Inflammatory macrophage treated with lipopolysaccharide for 4 hours (primary cell): ENCODE measurements at regions not wholly inside any gene's neighbourhood (a gene's known extent, or its start where the extent isn't known, plus 50 kb on each side); places are given as distances from the start of the nearest gene placed in this dataset.
"Not testable (repeated sequence)": the region's sequence is repeated elsewhere in the genome, so short reads cannot be mapped to it uniquely, and the experiment has no call there.

ENCODE experiments used
- DNase-seq: peaks from one replicate; pipeline ENCODE4 v3.0.0-alpha.2; 2020

DNA sequence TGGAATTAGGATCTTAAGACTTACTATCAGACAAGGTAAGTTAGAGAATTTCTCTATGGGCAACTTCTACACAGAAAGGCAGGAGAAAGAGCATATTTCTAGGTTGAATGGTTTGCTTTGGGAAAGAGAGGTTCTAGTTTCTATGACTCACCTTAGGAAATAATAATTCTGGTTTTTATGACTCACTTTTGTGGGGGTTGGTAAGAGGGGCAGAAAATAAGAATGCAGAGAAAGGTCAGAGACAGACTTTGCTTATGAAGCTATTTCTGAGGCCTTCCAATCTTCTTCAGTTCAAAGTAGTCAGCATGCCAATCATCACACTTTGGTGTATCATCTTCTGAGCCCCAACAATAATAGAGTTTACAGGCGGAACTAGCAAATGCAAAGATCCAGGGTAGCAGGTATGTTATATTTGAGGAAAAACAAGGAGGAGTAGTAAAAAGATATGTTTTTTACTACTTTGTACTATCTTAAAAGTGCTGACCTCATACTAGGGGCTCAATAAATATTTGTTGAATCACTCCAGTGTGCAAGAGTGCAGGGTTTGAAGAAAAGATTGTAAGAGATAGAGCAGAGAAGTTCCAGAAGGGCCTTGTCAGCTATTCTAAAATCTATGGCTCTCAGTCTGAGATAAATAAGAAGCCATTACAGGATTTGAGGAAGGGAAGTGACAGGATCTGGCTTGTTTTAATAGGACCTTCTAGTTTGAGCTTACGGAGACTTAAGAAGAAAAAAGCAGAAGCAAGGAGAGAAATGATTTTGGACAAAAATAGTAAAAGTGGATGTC, 56.7 kb upstream of the LRFN5 start:
- no peak for DNase-seq

DNA sequence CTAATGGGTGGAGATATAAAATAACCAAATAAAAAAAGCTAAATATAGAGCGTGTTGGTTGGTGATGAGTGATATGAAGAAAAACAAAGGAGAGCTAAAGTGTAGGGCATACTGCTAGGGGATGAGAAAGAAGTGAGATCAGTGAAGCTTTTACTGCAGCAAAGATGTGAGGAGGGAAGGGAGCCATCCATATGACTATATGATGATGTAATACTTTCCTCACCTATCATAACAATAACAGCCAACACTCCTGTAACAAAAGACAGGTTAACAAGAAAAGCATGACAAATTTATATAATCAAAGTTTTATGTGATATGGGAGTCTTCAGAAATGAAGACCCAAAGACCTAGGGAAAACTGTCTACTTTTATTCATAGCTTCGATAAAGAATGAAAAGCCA, 57.4 kb upstream of the LRFN5 start:
- DNase-seq = no peak

DNA sequence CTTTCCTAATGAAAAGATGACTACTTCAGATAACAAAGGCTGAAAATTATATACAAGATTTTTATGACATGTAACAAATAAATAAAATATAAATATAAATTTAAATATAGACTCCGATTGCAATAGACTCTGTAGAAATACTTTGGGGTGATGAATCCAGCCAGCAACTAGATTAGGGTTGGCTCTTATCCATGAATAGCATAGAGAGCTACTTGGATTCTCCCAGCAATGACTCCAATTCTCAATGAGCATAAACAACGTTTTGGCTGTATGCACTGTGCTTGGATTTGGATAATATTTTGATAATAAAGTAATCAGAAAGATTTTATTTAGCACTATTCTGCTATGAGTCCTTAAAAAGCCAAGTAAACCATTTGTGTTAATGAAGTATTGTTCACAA, 58.0 kb upstream of the LRFN5 start:
- DNase-seq = no peak

DNA sequence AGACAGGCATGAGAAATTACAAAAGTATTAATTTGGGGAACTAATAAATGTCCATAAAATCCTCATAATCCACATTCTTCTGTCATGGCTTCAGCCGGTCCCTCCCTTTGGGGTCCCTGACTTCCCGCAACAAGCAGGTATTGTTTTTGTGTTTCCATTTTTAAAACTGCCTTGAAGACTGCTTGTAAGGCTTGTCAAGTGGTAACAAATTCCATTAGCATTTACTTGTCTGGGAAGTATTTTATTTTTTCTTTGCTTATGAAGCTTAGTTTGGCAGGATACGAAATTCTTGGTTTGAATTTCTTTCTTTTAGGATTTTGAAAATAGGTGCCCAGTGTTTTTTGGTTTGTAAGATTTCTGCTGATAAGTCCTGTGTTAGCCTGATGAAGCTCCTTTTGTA, 65.3 kb upstream of the LRFN5 start:
- no peak for DNase-seq

DNA sequence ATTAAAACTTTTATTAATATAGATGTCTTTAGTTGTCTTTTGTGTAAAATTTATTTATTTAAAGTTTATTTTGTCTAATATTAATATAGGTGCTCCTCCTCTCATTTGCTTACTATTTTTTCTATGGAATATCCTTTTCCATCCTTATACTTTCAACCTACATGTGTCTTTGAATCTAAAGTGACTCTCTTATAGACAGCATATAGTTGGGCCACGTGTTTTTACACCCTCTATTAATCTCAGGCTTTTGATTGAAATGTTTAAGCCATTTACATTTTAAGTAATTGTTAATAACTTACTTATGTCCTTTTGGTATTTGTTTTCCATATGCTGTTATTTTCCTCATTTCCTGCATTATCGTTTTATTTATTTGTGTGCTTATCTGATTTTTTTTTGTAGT, 74.4 kb upstream of the LRFN5 start:
- DNase-seq = no peak

DNA sequence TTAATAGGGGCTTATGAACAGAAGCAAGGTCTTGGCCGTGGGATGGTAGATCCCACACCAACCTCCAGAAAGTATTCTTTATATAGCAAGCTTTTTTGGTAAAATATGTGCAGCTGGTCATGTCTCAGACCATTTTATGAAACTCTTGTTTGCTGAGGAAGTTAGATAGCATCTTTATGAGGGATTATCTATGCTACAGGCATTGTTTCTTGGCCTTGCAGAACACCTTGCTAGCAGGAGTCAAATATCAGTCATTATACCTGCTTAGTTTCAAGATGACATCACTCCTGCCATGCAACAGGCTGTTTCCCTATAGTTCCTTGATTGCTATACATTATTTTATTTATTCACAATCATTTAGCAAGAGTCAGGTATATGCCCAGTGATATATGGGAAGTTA, 84.8 kb upstream of the LRFN5 start:
- DNase-seq = no peak

DNA sequence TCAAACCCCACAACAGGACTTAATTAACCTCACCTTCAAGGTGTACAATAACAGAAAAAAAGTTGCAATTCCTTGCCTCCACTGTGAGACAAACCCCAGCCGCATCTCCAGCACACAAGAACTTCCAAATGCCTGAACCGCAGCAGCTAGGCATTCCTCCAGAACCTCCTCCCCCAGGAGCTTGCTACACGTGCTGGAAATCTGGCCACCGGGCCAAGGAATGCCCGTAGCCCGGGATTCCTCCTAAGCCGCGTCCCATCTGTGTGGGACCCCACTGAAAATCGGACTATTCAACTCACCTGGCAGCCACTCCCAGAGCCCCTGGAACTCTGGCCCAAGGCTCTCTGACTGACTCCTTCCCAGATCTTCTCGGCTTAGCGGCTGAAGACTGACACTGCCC, 88.6 kb upstream of the LRFN5 start:
- not testable (repeated sequence) for DNase-seq

DNA sequence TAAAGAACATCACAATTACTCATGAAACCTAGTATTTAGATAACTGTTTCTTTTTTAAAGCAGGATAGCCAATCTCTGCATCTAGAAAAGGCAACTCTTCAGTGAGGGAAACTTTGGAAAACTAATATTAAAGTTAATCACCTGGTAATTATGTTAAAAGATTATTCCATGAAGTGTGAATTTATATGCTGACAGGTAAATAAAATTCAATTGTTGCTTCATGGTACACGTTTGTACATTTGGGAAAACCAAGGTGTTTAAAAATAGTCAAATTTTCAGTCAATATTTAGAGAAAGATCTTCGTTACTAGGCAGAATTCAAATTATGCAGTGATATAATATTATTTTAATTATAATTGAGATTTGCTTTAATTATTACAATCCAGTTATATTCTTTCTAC, 100.1 kb upstream of the LRFN5 start:
- no peak for DNase-seq

DNA sequence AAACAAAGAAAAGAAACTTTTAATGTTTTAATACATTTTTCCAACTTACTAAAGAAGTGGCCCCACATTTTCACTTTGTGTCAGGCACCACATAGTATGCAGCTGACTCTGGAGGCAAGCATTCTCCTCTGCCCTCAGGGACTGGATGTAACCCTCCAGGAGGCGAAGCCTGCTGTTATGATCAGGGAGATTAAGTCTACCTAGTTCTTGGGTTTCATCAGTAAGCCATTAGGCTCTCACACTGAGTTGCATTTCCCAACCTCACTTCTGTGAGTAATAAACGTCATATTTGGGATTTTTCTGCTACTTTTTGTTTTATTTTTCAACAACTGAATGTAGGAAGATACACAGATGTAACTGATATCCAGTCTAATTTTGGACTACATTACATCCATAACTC, 101.2 kb upstream of the LRFN5 start:
- no peak for DNase-seq

DNA sequence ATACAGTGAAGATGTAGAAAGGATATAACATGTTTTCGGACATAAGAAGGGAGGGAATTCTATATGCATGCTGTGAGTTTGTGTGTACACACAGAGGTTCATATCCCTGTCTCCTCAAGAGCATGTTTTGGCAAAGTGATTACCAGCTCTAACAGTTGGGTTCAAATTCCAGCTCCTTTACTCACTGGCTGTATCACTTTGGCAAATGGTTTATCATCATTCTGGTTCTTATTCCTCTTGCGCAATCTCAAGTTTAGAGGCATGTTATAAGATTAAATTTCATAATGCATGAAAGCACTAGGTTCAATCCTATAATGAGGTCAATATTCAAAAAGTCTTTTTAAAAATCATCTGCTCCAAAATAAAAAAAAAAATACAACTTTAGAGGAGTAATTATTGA, 107.7 kb upstream of the LRFN5 start:
- DNase-seq = no peak

DNA sequence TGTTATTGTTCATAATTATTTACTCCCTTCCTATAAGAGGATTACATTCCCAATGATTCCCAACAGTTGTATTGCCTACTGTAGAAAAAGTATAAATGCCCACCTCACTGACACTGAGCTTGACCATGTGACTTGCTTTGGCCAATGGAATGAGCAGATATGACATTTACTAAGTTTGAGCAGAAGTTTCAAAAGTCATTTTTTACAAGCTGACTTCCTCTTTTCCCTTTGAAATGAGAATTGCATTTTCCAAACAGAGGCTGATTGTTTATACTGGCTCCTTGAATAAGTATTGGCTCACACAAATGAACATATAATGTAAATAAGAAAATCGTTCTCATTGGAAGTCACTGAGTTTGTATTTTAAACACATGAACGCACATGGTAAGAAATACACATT, 116.4 kb upstream of the LRFN5 start:
- no peak for DNase-seq

DNA sequence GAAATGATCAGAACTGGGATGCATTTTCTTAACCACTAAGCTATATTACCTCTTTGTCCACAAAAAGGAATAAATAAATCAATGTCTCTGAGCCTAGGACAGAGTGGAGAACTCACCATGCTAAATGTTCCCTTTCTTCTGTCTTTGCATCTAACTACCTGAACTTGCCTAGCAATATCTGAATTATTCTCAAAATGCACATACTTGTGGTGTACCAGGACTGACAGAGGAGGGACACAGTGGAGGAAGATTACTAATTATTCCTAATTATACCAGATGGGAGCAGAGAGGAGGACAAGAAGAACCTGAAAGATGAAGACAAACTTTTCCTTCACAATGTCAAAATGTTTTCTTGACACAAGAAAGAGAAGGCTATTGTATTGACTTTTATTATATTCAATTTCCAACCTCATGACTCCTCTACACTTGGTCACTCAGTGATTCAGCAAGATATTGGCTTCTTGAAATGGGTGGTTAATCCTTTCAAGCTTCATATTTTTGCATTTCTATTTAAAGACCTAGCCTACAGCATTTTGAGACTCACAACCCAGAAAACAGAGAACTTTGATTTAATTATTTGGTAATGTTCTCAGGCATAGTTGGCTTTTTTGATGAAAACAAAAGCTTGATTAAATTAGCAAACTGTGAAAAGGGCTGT, 117.2 kb upstream of the LRFN5 start:
- DNase-seq = no peak

DNA sequence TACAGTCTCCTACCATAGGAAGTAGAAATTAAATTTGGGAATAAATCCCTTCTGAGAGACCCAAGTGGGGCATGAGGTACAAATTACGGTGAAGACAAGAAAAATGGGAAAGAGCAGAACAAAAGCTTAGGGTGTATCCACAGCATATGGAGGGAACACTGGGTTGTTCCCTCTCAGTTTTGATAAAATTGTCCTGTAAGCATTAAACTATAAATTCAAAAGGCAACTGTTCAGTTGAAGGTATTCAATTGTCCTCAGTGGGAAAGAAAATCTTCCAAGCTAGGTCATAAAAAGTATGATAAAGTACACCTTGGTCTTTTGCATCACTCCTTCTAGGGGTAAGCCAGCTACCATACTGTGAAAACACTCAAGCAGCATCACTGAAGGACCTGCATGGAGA, 118.3 kb upstream of the LRFN5 start:
- no peak for DNase-seq

DNA sequence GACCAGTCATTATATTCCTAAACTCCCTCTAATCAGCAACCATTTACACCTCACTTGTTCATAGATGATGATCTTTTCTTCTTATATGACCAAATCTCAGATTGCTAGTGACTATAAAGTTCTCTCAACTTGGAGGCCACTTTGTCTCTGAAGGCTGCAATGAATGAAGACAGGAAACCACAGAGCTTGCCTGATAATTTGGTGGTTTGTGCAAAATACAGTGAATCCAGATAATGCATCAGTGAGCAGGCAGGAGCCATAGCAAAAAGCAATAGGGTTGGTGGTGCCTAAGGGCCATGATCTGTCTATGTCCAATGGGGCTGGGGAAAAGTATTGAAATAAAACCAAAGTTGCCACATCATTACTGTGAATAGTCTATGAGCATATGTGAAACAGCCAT, 123.8 kb upstream of the LRFN5 start:
- no peak for DNase-seq

DNA sequence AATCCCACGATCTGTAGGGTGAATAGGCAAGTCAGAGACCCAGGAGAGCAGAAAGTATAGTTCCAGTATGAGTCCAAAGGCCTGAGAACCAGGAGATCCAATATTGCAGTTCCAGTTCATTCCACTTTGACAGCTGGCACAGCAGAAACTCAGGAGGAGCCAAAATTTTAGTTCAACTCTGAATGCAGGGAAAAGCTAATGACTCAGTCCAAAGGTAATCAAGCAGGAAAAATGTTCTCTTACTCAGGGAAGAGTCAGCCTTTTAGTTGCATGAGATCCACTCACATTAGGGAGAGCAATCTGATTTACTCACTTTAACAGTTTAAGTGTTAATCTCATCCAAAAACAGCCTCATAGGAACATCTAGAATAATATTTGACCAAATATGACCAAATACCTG, 130.2 kb upstream of the LRFN5 start:
- no peak for DNase-seq

DNA sequence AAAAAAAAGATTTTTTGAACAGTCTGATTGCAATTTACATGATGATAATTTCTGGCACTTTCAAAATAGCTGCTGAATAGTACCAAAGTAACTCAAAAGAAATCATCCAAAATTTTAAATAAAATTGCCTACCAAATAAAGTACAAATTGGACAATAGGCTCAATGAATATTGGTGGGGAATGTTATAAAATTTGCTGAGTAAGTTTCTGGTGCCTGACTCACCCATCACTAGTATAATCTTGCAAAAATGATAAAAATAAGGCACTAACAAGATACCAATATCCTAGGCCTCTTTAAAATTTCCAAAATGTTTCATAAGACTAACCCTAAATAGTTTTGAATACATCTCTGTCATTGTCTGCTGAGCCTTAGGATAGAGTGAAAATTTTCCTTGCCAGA, 145.3 kb upstream of the LRFN5 start:
- no peak for DNase-seq

DNA sequence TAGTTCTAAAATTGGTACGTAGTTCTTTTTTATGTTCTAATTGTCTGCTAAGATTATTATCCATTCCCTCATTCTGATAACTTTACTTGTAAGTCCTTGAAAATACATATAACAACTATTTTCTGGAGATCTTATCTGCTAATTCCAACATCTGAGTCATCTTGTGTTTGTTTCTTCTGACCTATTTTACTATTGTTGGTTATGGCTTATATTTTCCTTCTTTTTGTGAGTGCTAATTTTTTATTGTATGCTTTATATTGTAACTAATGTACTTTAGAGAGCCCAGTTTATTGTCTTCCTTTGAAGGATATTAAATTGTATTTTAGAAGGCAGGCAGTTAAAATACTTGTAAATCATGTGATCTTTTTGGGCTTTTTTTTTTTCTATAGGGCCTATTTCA, 149.3 kb upstream of the LRFN5 start:
- no peak for DNase-seq

DNA sequence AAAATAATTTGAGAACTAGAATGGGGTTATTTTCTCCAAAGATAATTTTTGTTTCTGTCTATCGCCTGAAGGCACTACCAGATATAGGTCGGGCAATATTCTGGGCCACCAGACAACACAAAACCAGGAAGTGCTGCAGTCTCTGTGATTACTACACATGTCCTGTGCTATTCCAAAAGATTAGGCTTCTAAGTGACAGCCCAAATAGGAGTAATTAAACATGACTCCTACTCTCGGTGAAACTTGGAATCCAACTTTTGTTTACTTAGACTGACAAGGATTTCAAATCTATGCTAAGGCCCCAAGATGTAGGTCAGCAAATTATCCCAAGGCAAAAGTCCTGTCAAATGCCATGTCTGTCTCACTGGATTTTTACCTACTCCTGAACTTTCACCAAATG, 157.6 kb upstream of the LRFN5 start:
- no peak for DNase-seq

DNA sequence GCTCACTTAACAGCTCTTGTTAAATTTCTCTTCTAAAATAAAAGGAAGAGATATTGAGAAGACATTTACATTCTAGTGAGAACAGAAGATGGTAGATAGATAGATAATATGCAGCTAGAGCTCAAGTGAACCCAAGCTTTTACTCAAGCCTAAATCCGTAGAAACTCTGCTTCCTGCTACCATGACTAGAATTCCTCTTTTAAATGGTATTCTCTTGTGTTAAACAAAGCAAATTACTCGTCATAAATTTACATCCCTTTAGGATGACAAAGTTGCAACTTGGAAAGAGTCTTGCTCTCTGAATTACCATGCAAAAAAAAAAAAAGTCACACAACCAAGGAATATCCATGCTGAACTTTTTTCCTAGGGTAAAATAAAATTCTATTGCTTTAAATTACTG, 160.7 kb upstream of the LRFN5 start:
- DNase-seq = no peak

DNA sequence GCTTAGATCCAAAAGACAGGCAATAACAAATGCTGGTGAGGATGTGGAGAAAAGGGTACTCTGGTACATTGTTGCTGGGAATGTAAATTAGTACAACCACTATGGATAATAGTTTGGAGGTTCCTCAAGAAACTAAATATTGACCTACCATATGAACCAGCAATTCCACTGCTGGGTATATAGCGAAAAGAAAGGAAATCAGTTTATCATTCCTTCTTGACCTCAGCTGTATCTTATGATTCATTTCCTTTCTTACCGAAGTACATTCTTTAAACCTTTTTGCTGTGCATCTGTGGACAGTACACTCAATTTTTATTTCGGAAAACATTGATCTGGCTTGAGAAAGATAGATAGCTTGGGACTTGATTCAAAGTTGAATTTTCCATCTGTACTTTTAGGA, 183.2 kb upstream of the LRFN5 start:
- DNase-seq = no peak

DNA sequence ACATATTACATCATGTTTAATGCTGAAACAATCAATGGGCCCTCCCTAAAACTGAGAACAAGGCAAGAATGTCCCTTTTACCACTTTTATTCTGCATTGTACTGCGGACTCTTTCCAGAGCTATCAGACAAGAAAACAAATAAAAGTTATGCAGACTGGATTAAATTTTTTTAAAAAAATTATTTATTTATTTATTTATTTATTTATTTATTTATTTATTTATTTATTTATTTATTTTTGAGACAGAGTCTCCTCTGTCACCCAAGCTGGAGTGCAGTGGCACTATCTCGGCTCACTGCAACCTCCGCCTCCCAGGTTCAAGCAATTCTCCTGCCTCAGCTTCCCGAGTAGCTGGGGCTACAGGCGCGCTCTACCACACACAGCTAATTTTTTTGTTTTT, 185.4 kb upstream of the LRFN5 start:
- not testable (repeated sequence) for DNase-seq

DNA sequence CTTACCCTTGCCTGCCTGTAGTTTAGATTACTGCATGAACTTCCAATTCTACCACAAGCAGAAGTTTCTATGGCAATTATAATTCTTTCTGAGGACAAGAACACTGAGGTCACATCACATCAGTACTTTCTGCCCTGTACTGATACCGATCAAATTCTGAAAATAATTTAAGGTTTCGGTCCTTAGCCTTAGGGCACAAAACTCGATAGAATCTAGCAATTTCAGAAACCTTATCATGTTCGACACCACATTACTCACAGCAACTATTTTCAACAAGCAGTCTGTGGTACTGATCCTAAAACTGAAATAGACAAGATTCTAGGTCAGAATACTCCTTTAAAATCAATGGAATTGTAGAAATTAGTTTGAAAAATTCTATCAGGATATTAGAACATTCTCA, 187.0 kb upstream of the LRFN5 start:
- DNase-seq = no peak

DNA sequence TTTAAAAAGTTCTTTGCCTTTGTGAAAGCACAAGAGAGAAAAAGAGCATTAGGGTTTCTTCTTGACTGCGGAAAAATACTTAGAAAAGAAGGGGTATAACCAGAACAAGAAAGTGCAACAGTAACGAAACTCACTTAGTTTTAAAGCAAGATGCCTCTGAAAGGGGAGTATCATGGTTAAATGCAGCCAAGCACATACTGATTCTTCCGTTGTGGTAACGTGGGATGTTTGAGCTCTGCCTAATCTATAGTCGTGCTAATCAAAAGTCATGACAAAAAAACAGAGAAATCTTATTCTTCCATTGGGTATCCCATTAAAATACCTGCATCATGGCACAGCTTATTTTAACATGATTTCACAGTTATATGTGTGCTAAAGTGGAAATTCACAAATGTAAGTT, 187.8 kb upstream of the LRFN5 start:
- no peak for DNase-seq

DNA sequence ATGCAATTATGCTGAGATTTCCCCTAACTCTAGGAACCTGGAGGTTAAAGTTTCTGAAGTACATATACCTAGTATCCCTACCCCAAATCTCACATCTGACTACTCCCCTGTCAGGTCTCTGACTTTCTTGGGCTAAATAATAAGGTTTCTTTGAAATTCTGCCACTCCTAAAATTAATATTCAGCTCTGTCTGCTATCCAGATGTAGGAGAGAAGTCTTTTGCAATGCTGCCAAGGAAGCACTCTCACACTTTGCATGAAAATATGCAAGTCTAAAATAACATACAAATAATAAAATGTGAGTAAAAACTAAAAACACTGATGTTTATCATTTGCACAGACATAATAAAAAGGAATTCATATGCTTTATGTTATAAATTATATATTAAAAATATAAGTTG, 196.9 kb upstream of the LRFN5 start:
- no peak for DNase-seq

DNA sequence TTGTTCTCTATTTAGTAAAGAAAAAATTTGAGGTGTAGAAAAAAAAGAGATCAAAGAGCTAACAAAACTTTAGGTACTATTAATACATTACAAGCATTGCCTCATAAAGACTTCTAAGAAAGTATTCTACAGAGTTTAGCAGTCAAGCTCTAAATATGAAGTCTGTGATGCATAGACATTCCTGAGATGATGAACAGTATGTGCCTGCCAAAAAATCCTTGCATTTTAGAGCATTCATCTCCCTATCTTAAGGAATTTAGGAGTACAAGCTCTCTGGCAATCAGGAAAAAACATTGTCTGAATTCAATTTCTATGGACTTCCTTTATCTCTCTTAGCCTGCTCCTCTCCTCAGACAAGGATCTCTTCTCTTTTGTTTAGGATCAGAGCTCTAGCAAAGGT, 202.6 kb upstream of the LRFN5 start:
- DNase-seq = no peak
